ENCODE measurements at regions not wholly inside any gene's neighbourhood (a gene's known extent, or its start where the extent isn't known, plus 50 kb on each side); places are given as distances from the start of the nearest gene placed in this dataset.

- TF ChIP-seq CTCF (IDR thresholded peaks at IDR 0.05) (no peak), EZH2 (IDR thresholded peaks at IDR 0.05) (no peak)
These were observed 453.7 kb upstream of the CELF4 start for GRCh38 chr18:38019292-38019691.
